GM12892 (cell line): ENCODE measurements at regions not wholly inside any gene's neighbourhood (a gene's known extent, or its start where the extent isn't known, plus 50 kb on each side); places are given as distances from the start of the nearest gene placed in this dataset.

Experiments
- POLR2A ChIP-seq: IDR thresholded peaks from 2 replicates; pipeline ENCODE4 v1.6.1; 2011; ENCODE audit warnings: low read depth, low read length, control low read depth
- POLR2AphosphoS5 ChIP-seq: IDR thresholded peaks from 2 replicates; pipeline ENCODE4 v1.6.1; 2011; ENCODE audit warnings: low read depth, low read length, control low read depth
- TAF1 ChIP-seq: IDR thresholded peaks from 2 replicates; pipeline ENCODE4 v1.6.1; 2011; ENCODE audit warnings: low read depth, mild to moderate bottlenecking, control low read depth, low read length, borderline replicate concordance

- no peak for TF ChIP-seq POLR2AphosphoS5
- TF ChIP-seq TAF1: no peak
- TF ChIP-seq POLR2A: no peak
These were observed 900.8 kb upstream of the CELF4 start for GRCh38 chr18:38466426-38466825.
